BLaER1 (cell line): ENCODE measurements at regions not wholly inside any gene's neighbourhood (a gene's known extent, or its start where the extent isn't known, plus 50 kb on each side); places are given as distances from the start of the nearest gene placed in this dataset.

Experiments used
- H3K27ac ChIP-seq: shearing (Covaris generic); formaldehyde crosslinking; 2 replicates; pipeline ENCODE4 v1.8.1; 2022
- H3K27me3 ChIP-seq: shearing (Covaris generic); formaldehyde crosslinking; 2 replicates; pipeline ENCODE4 v1.8.1; 2022
- H3K36me3 ChIP-seq: shearing (Covaris generic); formaldehyde crosslinking; 2 replicates; pipeline ENCODE4 v1.8.1; 2022
- H3K4me1 ChIP-seq: shearing (Covaris generic); formaldehyde crosslinking; 2 replicates; pipeline ENCODE4 v1.8.1; 2022
- H3K4me2 ChIP-seq: shearing (Covaris generic); formaldehyde crosslinking; 2 replicates; pipeline ENCODE4 v1.8.1; 2022
- H3K4me3 ChIP-seq: shearing (Covaris generic); formaldehyde crosslinking; 2 replicates; pipeline ENCODE4 v1.8.1; 2022
- H3K9ac ChIP-seq: shearing (Covaris generic); formaldehyde crosslinking; 2 replicates; pipeline ENCODE4 v1.8.1; 2022
- H3K9me3 ChIP-seq: shearing (Covaris generic); formaldehyde crosslinking; 2 replicates; pipeline ENCODE4 v1.8.1; 2022
- H4K20me1 ChIP-seq: shearing (Covaris generic); formaldehyde crosslinking; 2 replicates; pipeline ENCODE4 v1.8.1; 2022
- Cebpa-rat ChIP-seq: shearing (Covaris generic); IDR thresholded peaks from 2 replicates; pipeline ENCODE4 v1.8.1; 2022

DNA sequence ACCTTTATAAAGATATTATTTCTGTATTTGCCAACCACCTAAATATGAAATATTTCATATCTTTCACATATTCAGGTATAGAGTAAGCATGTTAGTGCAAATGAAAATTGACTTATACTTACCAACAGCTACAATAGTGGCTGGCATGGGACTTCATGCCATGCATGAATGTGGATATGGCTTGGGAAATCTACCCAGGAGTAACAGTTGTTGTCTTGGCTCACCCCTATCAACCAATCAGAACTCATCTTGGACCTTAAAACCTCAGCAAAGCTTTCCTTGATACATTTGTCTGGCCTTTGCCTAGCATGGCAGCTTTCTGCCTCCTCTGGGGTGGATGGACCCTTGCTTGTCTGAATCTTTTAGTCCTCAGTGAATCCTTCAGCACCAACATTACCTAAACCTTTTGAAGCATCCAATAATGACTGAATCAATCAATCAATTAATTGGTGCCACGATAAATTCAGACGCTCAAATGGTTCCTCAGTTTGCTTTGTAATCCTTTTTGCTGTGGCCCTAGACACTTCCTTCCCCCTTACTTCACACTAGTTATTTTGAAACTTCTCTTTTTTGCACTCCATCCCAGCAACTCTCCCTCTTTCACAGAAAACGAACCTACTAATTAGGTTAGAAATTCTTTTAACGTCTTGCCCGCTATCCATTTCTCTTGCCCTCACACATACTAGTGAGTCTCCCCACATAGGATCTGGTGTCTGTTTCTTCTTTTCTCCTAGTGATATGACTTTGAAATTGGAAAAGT is 132.3 kb upstream of the ZNF608 start:
- no peak overlapping the region for H3K9ac ChIP-seq
- H3K4me3 ChIP-seq: no peak overlapping the region
- TF ChIP-seq Cebpa-rat: no peak
- no peak overlapping the region for H3K4me2 ChIP-seq
- H3K36me3 ChIP-seq: no peaks in the 10 kb centered on the region
- no peak overlapping the region for H3K27ac ChIP-seq
- no peaks in the 10 kb centered on the region for H3K27me3 ChIP-seq
- no peaks in the 10 kb centered on the region; the same call in 1 of the 2 replicates for H3K9me3 ChIP-seq
- H3K4me1 ChIP-seq: no peaks in the 10 kb centered on the region
- no peaks in the 10 kb centered on the region for H4K20me1 ChIP-seq

DNA sequence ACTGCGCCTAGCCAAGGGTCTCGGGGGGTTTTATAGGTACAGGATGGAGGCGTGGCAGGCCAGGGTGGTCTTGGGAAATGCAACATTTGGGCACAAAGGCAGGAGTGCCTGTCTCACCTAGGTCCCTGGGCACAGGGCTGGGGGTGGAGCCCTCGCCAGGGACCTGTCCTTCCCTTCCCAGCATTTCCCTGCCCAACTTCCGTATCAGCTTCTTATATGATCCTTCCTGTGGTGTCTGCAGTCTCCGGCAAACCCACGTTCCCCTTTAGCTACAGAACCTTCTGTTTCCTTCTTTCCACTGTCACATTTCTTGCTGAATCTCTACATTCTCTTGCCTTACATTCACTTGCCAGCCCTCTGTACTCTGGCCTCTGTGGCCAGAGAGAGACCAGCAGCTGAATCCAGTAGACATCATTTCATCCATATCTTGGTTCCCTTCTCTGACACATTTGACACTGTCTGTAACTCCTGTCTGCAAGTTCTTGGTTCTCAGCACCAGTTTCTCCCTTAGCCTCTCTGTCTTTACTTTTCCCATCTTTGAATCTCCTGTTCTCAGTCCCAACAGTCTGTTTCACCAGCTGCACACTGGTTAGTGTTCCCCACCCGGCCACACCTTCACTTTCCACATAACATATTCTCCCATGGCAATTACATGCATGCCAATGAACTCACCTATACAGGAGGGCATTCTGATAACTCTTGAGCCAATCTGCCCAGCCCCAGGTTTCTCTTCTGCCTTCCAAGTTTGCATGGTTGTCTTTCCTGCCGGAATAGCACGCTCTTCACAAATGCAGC is 134.7 kb upstream of the ZNF608 start:
- TF ChIP-seq Cebpa-rat: no peak
- Histone ChIP-seq H3K36me3 (no peaks in the 10 kb centered on the region), H3K9me3 (peaks cover 9% of the 10 kb centered on the region), H3K9ac (no peak overlapping the region), H3K27ac (no peak overlapping the region), H3K4me3 (no peak overlapping the region), H3K27me3 (no peaks in the 10 kb centered on the region), H3K4me1 (no peaks in the 10 kb centered on the region), H3K4me2 (no peak overlapping the region), H4K20me1 (no peaks in the 10 kb centered on the region)

DNA sequence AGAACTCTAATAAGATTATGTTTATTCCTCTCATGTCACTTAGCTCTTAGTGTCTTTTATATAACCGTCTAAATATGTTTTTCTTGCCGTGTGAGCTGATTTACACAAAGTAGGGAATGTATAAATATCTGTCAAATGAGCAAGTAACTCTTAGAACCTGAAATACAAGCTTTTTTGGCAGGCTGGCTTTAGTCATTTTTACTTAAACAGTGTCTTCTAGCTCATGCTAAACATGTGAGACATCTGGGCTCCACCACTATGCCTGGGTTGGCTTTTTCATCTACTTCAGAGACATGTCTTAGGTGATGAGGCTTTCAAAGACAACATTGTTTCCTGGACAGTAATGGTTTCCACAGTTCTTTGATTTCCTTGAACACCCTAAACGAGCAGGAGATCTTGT is 137.2 kb upstream of the ZNF608 start:
- peaks cover 9% of the 10 kb centered on the region for H3K9me3 ChIP-seq
- peaks cover 14% of the 10 kb centered on the region for H3K4me1 ChIP-seq
- no peaks in the 10 kb centered on the region for H3K36me3 ChIP-seq
- no peak overlapping the region for H3K4me2 ChIP-seq
- no peak overlapping the region for H3K27ac ChIP-seq
- H4K20me1 ChIP-seq: no peaks in the 10 kb centered on the region
- no peak for TF ChIP-seq Cebpa-rat
- no peak overlapping the region for H3K9ac ChIP-seq
- no peaks in the 10 kb centered on the region for H3K27me3 ChIP-seq
- H3K4me3 ChIP-seq: no peak overlapping the region

DNA sequence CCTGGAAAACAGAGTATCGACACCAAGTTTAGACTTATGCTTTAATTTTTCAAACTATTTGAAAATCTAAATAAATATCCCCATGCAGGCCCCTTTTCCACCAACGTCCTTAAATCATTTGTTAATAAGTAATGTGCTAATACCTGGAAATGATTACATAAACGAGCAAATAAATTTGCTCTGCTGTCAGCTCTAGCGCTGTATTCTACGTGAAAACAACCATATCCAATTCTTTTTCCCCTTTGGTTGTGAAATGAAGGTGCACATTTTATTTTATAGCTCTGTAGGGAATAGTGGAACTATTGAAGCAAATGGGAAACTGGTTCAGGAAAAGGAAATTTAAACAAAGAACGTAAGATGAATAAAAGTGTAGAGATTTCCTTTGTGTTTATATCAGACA is 137.7 kb upstream of the ZNF608 start:
- Histone ChIP-seq H3K27ac (no peak overlapping the region), H3K27me3 (no peaks in the 10 kb centered on the region), H3K36me3 (no peaks in the 10 kb centered on the region), H3K9me3 (peaks cover 9% of the 10 kb centered on the region), H3K4me3 (no peak overlapping the region), H4K20me1 (no peaks in the 10 kb centered on the region), H3K4me1 (peaks cover 18% of the 10 kb centered on the region), H3K4me2 (no peak overlapping the region), H3K9ac (no peak overlapping the region)
- TF ChIP-seq Cebpa-rat: no peak

DNA sequence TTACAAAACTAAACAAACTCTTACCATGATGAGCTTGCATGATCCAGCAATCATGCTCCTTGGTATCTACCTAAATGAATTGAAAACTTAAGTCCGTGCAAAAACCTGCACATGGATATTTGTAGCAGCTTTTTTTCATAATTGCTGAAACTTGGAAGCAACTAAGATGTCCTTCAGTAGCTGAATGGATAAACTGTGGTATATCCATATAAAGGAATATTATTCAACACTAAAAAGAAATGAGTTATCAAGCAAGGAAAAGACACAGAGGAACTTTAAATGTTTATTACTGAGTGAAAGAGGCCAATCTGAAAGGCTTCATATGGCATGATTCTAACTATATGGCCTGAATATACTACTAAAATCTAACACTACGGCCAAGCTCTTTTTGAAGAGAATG is 139.1 kb upstream of the ZNF608 start:
- H3K27ac ChIP-seq: no peak overlapping the region
- peaks cover 9% of the 10 kb centered on the region for H3K9me3 ChIP-seq
- H3K4me1 ChIP-seq: peaks cover 21% of the 10 kb centered on the region
- no peak overlapping the region for H3K9ac ChIP-seq
- no peak overlapping the region for H3K4me2 ChIP-seq
- no peaks in the 10 kb centered on the region for H3K27me3 ChIP-seq
- no peak for TF ChIP-seq Cebpa-rat
- H3K4me3 ChIP-seq: no peak overlapping the region
- H4K20me1 ChIP-seq: no peaks in the 10 kb centered on the region
- H3K36me3 ChIP-seq: no peaks in the 10 kb centered on the region

DNA sequence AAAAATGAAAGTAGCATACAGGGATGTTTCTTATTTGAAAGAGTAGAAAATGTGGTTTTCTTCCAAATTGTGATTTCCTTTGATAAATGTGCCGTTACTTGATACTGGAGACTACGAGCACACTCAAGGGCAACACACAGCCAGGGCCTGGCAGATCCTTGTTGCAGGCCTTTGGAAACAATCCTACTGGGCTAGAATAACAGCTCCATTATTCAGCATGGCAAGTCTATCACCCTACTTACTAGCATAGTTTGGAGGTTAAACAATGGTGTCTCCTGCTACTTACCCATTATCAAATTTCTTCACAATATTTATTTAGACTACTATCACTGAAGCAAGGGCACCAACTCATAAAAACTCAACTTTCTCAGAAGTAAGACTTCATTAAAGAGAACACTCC is 140.8 kb upstream of the ZNF608 start:
- Histone ChIP-seq H3K27me3 (no peaks in the 10 kb centered on the region), H3K9me3 (peaks cover 17% of the 10 kb centered on the region), H3K4me1 (peaks cover 21% of the 10 kb centered on the region), H4K20me1 (no peaks in the 10 kb centered on the region), H3K36me3 (no peaks in the 10 kb centered on the region), H3K9ac (no peak overlapping the region), H3K4me2 (peak overlapping the region; percentile 17; the same call in 1 of the 2 replicates), H3K27ac (no peak overlapping the region), H3K4me3 (no peak overlapping the region)
- no peak for TF ChIP-seq Cebpa-rat

DNA sequence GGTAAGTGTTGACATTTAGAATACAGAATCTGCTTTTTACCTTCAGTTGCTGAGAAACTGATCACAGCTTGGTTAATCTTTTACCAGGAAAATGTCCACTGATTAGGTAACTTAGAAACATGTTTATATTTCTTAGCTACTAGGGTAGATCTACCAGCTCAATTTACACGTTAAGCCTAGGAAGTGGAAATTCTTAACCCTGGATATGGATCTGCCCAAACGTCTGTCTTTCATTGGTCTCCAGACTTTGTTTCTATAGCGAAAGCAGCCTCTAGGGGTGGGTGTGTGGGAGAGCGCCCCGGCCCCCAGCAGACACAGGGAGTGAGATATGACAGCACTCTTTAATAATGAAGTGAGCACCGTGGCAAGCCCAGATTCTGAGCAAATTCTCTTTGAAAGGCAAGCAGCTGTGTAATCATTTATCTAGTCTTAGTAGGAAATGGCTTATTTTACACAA is 141.6 kb upstream of the ZNF608 start:
- Histone ChIP-seq H3K4me3 (no peak overlapping the region), H3K36me3 (no peaks in the 10 kb centered on the region), H3K9me3 (peaks cover 25% of the 10 kb centered on the region), H3K9ac (no peak overlapping the region), H3K27ac (no peak overlapping the region), H3K4me1 (peaks cover 21% of the 10 kb centered on the region), H3K4me2 (no peak overlapping the region), H3K27me3 (no peaks in the 10 kb centered on the region), H4K20me1 (no peaks in the 10 kb centered on the region)
- TF ChIP-seq Cebpa-rat: no peak

DNA sequence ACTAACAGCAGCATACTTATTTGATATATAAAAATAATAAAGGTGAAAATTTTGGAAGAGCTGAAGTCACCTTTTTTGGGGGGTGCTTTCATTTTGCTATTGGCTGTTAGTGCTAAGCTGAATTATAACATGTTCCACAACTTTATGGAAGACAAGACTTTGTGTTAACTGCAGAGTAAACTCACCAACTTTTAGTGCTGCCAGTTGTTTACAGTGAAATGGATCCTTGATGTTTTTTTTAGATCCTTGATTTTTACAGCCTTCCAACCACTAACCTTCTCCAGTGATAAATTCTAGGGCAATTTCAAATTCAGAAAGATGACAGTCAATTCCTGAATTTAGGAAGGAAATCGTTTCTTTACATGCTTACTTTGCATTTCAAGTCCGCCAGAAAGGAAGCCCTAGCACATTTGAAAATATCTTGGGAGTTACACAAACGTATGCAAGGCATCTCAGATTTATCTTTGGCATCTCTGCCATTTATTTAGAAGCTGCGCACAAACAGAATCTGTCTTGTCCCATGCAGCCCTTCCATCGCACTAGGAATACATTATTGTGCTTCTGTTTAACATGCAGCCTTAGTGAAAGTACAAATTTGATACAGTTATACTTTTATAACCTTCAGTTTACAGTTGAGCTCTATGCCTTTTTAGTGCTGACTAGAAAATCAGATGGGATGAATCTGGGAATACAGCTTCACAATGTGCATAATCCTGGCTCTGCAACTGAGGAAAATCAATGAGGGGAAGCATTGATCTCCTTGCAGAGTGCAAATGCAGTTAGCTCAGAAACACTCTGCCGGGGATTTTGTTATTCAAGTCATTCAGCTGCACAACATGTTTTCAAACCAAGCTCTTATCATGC is 142.4 kb upstream of the ZNF608 start:
- H3K9ac ChIP-seq: no peak overlapping the region; the same call in 1 of the 2 replicates
- no peaks in the 10 kb centered on the region for H4K20me1 ChIP-seq
- peaks cover 31% of the 10 kb centered on the region for H3K9me3 ChIP-seq
- TF ChIP-seq Cebpa-rat: no peak
- peak overlapping the region; percentile 18 for H3K4me2 ChIP-seq
- peaks cover 21% of the 10 kb centered on the region for H3K4me1 ChIP-seq
- H3K27me3 ChIP-seq: no peaks in the 10 kb centered on the region
- H3K36me3 ChIP-seq: no peaks in the 10 kb centered on the region
- H3K4me3 ChIP-seq: no peak overlapping the region
- no peak overlapping the region for H3K27ac ChIP-seq

DNA sequence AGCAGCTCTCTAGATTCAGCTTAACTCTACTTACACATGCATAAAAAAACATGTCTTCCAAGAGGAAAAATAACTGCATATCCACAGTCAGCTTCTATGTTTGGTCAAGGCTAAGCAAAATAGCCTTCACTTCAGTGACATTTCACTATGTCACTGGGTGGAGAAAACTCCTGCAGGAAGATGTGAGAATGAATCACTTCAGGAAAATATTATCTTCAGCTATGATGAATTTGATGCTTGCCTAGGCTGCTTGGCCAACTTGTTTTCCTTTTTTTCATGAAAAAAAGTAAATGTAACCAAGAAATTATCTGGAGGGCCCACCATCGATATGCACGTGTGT is 143.0 kb upstream of the ZNF608 start:
- Histone ChIP-seq H3K9me3 (peaks cover 34% of the 10 kb centered on the region), H4K20me1 (no peaks in the 10 kb centered on the region), H3K4me3 (no peak overlapping the region), H3K9ac (no peak overlapping the region), H3K27ac (no peak overlapping the region), H3K4me2 (no peak overlapping the region), H3K4me1 (peaks cover 21% of the 10 kb centered on the region), H3K27me3 (no peaks in the 10 kb centered on the region), H3K36me3 (no peaks in the 10 kb centered on the region)
- no peak for TF ChIP-seq Cebpa-rat
